ENCODE measurements at regions not wholly inside any gene's neighbourhood (a gene's known extent, or its start where the extent isn't known, plus 50 kb on each side); places are given as distances from the start of the nearest gene placed in this dataset.

DNA sequence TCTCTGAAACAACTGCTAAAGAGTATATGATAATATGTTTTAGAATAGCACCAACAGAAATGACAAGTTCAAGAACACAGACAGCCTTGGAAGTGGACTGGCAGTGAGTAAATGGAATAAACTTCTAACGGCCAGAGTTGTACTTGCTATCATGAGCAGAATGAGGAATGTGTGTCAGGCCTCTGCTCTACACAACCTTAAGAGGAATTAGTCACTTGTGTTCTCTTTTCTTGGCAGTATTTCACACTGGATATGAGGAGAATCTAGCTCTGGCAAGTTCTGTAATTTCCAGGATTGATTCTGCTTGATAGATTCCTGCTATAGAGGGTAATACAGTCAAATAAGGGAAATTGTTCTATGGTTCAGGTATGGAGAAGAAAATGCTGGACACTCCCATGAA, 757.3 kb downstream of the EFNB2 start:
- TF ChIP-seq TAF1 (IDR thresholded peaks at IDR 0.05; ENCODE audit: borderline replicate concordance, low read depth, low read length) (no peak), POLR2A (IDR thresholded peaks at IDR 0.05; ENCODE audit: low read depth, low read length) (no peak), POLR2AphosphoS5 (IDR thresholded peaks at IDR 0.05; ENCODE audit: low read depth, low read length) (no peak)

All from GM12892 (cell line).